ENCODE measurements at regions not wholly inside any gene's neighbourhood (a gene's known extent, or its start where the extent isn't known, plus 50 kb on each side); places are given as distances from the start of the nearest gene placed in this dataset.

GRCh38 chr1:75984781-75985180 is 52.6 kb upstream of the ASB17 start:
- no peak for DNase-seq (ENCODE audit: low spot score)

DNA sequence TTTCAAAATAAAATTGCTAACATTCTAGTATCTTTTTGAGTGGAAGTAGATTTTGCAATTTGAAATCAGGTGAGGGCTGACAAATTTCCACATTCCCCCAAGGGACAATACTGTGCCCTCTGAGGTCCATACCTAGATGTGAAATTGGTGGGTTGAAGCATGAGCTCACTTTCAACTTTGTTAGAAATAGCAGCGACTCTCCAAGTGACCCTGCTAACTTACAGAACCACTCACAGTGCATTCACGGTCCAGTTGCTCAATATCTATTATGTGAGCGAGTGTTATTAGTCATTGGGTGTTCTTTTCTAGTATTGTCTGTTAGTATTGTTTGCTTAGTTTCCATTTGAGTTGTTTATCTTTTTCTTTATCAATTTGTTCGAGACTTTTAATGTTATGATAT is 53.6 kb upstream of the ASB17 start:
- no peak for DNase-seq (ENCODE audit: low spot score)

GRCh38 chr1:75986478-75986877 is 54.3 kb upstream of the ASB17 start:
- DNase-seq (ENCODE audit: low spot score), result no peak

GRCh38 chr1:75989121-75989520 is 56.9 kb upstream of the ASB17 start:
- DNase-seq (ENCODE audit: low spot score), result no peak

GRCh38 chr1:75990686-75991085 is 58.5 kb upstream of the ASB17 start:
- no peak for DNase-seq (ENCODE audit: low spot score)

GRCh38 chr1:75991497-75992114 is 59.4 kb upstream of the ASB17 start:
- peak; percentile 76 for DNase-seq (ENCODE audit: low spot score)

DNA sequence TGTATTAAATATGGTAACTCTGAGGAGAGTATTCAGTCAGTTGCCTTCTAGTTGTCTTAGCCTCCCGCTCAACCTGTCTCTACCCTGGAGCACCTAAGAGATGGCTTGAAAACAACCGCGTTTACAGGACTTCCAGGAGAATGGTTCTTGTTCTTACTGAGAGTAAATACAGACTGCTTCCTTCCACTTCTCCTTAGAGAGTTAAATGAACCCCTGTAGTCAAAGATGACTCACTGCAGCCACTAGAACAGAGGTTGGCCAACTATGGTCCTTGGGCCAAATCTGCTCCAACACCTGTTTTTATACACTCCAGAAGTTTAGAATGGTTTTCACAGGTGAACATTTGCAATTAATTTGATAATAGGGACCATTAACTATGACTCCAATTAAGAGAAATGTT is 60.1 kb upstream of the ASB17 start:
- DNase-seq (ENCODE audit: low spot score), result no peak

- DNase-seq (ENCODE audit: low spot score), result no peak
These were observed 61.5 kb upstream of the ASB17 start for GRCh38 chr1:75993661-75994060.

- no peak for DNase-seq (ENCODE audit: low spot score)
These were observed 64.0 kb upstream of the ASB17 start for GRCh38 chr1:75996196-75996595.

- DNase-seq (ENCODE audit: low spot score), result no peak
These were observed 66.8 kb upstream of the ASB17 start for GRCh38 chr1:75999034-75999433.

DNA sequence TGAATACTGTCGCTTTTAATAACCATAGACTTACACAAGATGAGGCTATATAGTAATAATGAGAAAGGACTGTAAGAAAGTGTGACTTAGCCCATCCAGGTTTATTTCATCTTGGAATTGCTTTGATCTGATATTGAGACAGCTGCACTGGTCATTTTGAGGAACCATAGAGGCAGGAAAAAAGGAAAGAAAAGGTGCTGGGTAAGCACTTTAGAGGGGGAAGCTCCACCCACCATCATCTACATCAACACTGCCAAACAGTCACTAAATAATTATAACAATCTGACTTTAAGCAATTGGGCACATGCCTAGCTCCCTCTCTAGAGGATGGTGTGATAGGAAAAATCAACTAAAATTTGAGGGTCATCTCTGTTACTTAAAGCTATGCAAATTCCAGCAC is 70.6 kb upstream of the ST6GALNAC3 start:
- DNase-seq (ENCODE audit: low spot score), result no peak

- DNase-seq (ENCODE audit: low spot score), result no peak
These were observed 68.8 kb upstream of the ST6GALNAC3 start for GRCh38 chr1:76005765-76006164.

DNA sequence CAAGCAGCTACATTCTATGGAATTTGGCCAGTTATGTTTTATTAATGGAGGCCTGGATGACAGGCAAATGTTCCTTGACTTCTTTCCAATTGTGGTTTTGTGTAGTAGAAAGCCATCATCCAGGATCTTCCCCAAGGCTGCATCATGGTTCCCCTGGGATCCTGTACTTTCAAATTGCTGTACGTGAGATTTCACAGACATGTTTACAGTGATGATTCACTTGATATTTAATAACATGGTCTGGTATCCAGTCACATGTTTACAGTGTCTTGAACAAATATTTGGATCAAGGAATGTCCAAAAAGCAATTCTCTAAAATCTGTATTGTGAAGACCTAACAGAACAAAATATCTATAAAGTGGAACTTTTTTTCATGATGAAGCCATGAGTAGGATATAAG is 68.3 kb upstream of the ST6GALNAC3 start:
- DNase-seq (ENCODE audit: low spot score), result no peak

DNA sequence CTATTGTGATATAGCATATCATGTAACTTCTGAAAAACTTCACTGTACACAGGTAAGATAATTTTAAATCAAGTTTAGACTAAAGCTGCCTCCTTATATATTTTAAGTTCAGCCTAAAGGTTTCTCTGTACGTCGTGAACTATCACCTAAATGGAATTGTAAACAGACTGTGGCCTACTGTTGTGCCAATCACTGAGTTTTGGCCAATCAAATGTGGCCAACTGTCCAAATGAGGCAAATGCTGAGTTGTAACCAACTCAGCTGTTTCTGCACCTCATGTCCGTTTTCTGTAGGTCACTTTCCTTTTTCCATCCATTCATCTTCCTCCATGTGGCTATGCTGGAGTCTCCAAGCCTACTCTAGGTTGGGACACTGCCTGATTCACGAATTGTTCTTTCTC is 63.7 kb upstream of the ST6GALNAC3 start:
- DNase-seq (ENCODE audit: low spot score), result no peak

- no peak for DNase-seq (ENCODE audit: low spot score)
These were observed 62.0 kb upstream of the ST6GALNAC3 start for GRCh38 chr1:76012341-76013205.

- DNase-seq (ENCODE audit: low spot score), result no peak
These were observed 61.4 kb upstream of the ST6GALNAC3 start for GRCh38 chr1:76013206-76013581.

GRCh38 chr1:76015478-76016103 is 59.0 kb upstream of the ST6GALNAC3 start:
- no peak for DNase-seq (ENCODE audit: low spot score)

- no peak for DNase-seq (ENCODE audit: low spot score)
These were observed 56.5 kb upstream of the ST6GALNAC3 start for GRCh38 chr1:76018045-76018444.

DNA sequence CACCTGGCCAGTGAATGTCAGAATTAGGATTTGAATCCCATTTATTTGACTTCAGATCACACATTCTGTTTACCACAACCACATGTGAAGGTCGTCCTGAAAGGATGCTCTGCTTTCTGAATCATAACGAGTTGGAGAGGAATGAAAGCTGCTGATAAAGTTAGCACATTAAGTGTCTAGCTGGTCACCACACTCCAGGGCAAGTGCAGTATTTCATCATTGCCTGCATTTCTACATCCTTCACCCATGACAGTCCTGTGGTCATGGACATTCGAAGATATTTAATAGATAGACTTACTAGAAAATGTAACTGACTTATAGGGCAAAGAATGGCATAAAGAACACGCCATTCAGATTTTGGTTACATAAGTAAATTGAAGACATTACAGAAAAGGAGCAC is 52.7 kb upstream of the ST6GALNAC3 start:
- DNase-seq (ENCODE audit: low spot score), result no peak

DNA sequence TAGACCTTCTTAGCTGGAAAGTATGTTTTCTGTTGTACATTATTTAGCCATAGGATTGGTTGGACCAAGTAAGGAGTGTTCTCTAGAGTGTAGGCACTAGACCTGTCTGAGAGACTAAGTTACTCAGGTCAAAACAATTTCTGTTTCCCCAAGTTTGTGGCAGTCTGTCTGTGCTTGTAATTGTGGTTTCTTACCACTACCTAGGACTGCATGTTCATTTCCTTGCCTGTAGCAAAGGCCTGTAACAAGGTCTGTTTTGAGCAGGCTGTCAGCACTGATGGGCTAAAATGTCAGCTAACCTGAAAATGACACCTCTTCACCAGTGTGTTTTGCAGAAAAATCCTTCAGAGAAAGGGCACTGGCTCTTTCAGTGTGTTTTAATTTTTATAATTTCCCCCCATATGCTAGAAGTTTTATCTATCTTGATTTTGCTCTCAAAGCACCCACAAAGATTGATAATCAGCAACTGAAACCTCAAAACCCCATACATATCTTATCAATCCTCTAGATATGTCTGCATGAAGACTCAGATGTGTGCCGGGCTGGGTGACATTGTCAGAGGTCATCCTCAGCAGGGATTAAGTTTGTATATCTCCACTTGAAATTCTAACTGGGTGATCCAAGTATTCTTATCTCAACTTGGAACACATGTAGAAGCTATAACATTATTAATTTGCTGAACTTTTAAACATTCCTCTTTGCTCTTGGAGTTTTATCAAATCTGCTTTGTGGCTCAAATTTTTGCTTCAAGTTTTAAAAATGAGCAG is 50.7 kb upstream of the ST6GALNAC3 start:
- no peak for DNase-seq (ENCODE audit: low spot score)
